ENCODE measurements at regions not wholly inside any gene's neighbourhood (a gene's known extent, or its start where the extent isn't known, plus 50 kb on each side); places are given as distances from the start of the nearest gene placed in this dataset.
"Not testable (repeated sequence)": the region's sequence is repeated elsewhere in the genome, so short reads cannot be mapped to it uniquely, and the experiment has no call there.

GRCh38 chr1:195754874-195755273, 853.4 kb downstream of the KCNT2 start:
- no peak for DNase-seq (ENCODE audit: low spot score)

DNA sequence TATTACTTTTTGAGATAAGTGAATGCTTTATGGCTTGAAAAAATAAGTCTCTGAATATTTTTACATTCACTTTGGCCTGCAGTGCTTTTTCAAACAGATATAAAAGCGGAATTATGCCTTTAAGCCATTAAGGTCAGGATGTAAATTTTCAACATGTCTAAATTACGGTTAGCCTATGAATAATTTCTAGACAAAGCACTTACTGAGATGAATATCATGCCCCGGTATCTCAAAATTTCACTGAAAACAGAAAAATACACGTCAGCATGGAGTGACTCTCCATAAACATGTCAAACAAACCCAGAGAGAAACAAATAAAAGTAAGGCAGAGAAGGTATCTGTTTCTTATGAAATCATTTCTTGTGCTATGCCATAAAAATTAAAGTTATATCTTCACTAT, 853.9 kb downstream of the KCNT2 start:
- no peak for DNase-seq (ENCODE audit: low spot score)

DNA sequence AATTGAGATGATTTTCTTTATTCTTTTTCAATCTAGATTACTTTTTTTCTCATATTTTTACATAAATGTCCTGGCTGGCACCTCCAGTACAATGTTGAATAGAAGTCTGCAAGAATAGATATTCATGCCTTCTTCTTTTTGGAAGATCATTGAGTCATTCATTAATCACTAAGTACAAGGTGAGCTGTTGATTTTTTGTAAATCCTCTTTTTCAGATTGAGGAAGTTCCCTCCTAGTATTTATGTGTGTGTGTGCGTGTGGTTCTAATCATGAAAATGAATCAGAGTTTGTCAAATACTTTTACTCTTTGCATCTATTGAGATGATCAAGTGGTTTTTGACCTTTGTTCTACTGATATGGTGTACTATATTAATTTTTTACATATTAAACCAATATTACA, 859.3 kb downstream of the KCNT2 start:
- DNase-seq (ENCODE audit: low spot score), result no peak

DNA sequence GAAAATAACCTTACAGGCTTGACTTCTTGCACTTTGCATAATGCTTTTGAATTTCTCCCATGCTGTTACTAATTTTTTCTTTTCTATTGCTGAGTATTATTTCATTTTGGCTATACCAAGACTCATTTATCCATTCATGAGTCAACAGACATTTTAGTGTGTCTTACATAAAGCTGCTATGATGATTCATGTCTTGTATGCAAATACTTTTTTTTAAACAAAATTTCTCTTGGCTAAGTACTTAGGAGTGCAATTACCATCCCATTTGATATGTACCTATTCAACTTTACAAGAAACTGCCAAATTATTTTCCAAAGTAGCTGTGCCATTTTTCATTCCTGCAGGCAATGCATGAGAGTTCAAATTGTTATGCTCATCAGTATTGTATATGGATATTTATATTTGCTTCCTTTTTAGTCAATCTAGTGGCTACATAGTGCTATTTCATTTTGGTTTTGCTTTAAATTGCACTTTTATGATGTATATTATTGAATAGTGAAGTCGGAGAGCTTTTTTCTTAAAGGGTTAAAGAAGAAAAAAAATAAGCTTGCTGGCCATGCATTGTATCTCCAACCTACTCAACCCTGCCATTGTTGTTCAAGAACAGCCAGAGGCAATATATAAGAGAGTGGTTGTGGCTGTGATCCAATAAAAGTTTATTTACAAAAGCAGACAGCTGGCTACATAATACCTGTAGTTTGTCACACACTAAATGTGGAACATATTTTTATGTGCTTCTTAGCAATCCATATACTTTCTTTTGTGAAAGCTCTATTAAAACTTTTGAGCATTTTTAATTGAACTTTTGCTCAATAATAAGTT, 862.8 kb downstream of the KCNT2 start:
- no peak for DNase-seq (ENCODE audit: low spot score)

- DNase-seq (ENCODE audit: low spot score), result no peak
These were observed 864.0 kb downstream of the KCNT2 start for GRCh38 chr1:195744256-195744655.

DNA sequence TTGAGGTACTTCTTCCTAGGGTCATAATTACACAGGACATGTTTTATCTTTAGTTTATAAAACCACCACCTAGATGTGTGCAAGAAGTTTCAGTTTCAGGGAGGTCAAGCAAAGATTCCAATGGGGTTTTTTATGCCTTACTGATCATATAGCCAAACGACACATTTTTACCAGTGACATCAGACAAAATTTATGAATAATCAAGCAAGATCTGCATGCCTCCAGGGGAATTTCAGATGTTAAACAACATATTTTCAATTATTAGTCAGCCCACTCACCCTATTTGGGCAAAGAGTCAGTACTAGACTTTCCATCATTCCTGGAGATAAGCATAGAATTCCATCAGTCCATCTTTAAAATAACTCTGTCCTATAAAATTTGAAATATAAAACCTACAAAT, 867.4 kb downstream of the KCNT2 start:
- DNase-seq (ENCODE audit: low spot score), result peak; percentile 48

- DNase-seq (ENCODE audit: low spot score), result peak; percentile 16
These were observed 869.1 kb downstream of the KCNT2 start for GRCh38 chr1:195738966-195739650.

GRCh38 chr1:195735140-195735539, 873.1 kb downstream of the KCNT2 start:
- no peak for DNase-seq (ENCODE audit: low spot score)

GRCh38 chr1:195733826-195734225, 874.4 kb downstream of the KCNT2 start:
- no peak for DNase-seq (ENCODE audit: low spot score)

- no peak for DNase-seq (ENCODE audit: low spot score)
These were observed 874.8 kb downstream of the KCNT2 start for GRCh38 chr1:195733408-195733807.

DNA sequence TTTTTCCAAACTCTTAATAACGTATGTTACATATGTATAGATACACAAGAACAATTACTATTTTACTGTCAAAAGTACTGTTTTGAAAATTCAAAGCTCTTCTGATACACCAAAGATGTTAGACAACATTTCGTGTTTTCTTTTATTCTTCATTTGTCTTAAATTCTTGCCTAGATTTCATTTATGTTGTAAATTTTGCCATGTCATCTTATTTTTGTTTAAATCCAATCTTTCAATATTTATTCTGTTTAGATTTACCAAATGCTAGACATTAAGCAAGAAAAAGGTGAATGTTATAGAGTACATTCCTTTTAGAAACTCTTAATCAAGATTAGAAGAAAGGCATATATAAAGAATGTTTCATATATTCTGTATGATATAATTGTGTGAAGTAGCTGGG, 876.9 kb downstream of the KCNT2 start:
- no peak for DNase-seq (ENCODE audit: low spot score)

- no peak for DNase-seq (ENCODE audit: low spot score)
These were observed 884.4 kb downstream of the KCNT2 start for GRCh38 chr1:195723796-195724194.

DNA sequence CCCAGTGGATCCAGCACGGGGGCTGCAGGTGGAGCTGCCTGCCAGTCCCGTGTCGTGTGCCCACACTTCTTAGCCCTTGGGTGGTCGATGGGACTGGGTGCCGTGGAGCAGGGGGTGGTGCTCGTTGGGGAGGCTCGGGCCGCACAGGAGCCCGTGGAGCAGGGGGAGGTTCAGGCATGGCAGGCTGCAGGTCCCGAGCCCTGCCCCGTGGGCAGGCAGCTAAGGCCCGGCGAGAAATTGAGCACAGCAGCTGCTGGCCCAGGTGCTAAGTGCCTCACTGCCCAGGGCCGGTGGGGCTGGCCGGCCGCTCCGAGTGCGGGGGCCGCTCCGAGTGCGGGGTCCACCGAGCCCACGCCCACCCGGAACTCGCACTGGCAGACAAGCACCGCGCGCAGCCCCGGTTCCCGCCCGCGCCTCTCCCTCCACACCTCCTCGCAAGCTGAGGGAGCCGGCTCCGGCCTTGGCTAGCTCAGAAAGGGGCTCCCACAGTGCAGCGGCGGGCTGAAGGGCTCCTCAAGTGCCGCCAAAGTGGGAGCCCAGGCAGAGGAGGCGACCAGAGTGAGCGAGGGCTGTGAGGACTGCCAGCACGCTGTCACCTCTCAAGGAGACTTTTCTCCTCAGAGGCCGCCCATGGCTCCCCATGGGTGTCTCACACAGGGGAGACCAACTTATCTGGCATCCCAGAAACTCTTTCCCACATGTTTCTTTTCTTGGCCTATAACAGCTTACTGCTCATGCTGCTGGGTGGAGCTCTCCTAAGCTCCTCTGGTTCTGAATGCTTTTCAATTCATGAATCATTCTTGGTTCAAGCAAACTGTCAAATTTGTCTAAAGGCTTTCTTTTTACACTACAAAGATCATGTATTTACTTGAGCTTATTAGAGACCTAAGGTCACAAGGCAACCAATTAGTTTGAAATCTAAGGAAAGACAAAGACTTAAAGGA, 885.1 kb downstream of the KCNT2 start:
- not testable (repeated sequence) for DNase-seq (ENCODE audit: low spot score)

- DNase-seq (ENCODE audit: low spot score), result not testable (repeated sequence)
These were observed 886.1 kb downstream of the KCNT2 start for GRCh38 chr1:195722146-195722545.

- no peak for DNase-seq (ENCODE audit: low spot score)
These were observed 886.8 kb downstream of the KCNT2 start for GRCh38 chr1:195721210-195721971.

- DNase-seq (ENCODE audit: low spot score), result peak; percentile 65
These were observed 890.6 kb downstream of the KCNT2 start for GRCh38 chr1:195717651-195718050.

GRCh38 chr1:195715652-195716051, 892.6 kb downstream of the KCNT2 start:
- no peak for DNase-seq (ENCODE audit: low spot score)

- peak; percentile 54 for DNase-seq (ENCODE audit: low spot score)
These were observed 894.0 kb downstream of the KCNT2 start for GRCh38 chr1:195714248-195714647.

GRCh38 chr1:195709821-195710220, 898.4 kb downstream of the KCNT2 start:
- no peak for DNase-seq (ENCODE audit: low spot score)

DNA sequence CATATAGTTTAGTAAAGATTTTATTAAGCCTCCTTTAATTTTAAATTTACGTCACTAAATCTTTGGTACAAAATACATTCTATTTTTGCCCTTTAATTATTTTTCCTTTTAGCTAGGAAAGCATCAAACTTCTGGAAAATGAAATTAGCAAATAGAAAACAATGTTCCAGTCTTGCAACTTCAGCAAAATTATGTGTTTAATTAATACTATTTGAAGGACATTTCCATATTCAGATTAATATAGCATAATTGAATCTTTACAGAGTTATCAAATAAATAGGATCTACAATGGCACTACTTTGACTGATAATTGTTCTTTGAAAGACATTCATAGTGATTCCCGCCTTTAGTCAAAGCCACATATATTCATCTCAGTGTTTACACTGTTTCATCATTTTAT, 904.2 kb downstream of the KCNT2 start:
- DNase-seq (ENCODE audit: low spot score), result no peak

GRCh38 chr1:195701149-195701548, 907.1 kb downstream of the KCNT2 start:
- DNase-seq (ENCODE audit: low spot score), result no peak

- no peak for DNase-seq (ENCODE audit: low spot score)
These were observed 911.1 kb downstream of the KCNT2 start for GRCh38 chr1:195697130-195697529.
